Psoas muscle (tissue), 7 donors: ENCODE measurements at regions not wholly inside any gene's neighbourhood (a gene's known extent, or its start where the extent isn't known, plus 50 kb on each side); places are given as distances from the start of the nearest gene placed in this dataset.

Experiments used
- ATAC-seq, 4 donors: fragments of 200-7000 bp; cut with Tn5 transposase; one replicate each; pipeline ENCODE4 v1.9.1; 2020; ENCODE audit warnings: moderate library complexity in 3 of 4, mild to moderate bottlenecking in 2 of 4
- DNase-seq, 2 donors: peaks; one replicate each; pipeline ENCODE4 v3.0.0-alpha.2; 2020
- H3K27ac ChIP-seq: fragments of 200-600 bp; one replicate; pipeline ENCODE4 v1.8.0; 2022
- H3K27me3 ChIP-seq, 3 donors: fragments of 200-600 bp in 1 of 3; one replicate each; pipeline versions ENCODE4 v1.6.1 to v1.8.0; 2013 to 2022; ENCODE audit warnings: low read length in 2 of 3, mild to moderate bottlenecking in 2 of 3, moderate library complexity in 1 of 3; ENCODE audit not compliant: insufficient read depth in 3 of 3
- H3K36me3 ChIP-seq, 2 donors: fragments of 200-600 bp in 1 of 2; one replicate each; pipeline versions ENCODE4 v1.6.1 to v1.8.0; 2013 to 2022; ENCODE audit warnings: low read depth in 1 of 2, mild to moderate bottlenecking in 1 of 2, moderate library complexity in 1 of 2; ENCODE audit not compliant: insufficient read depth in 1 of 2
- H3K4me1 ChIP-seq: fragments of 200-600 bp; one replicate; pipeline ENCODE4 v1.8.0; 2022
- H3K4me3 ChIP-seq: fragments of 200-600 bp; one replicate; pipeline ENCODE4 v1.8.0; 2022; ENCODE audit warnings: mild to moderate bottlenecking
- H3K9me3 ChIP-seq: fragments of 200-600 bp; one replicate; pipeline ENCODE4 v1.8.0; 2022
- CTCF ChIP-seq: fragments of 200-600 bp; IDR thresholded peaks from one replicate; pipeline ENCODE4 v1.8.0; 2022; ENCODE audit warnings: antibody characterized with exemption
- WGBS, 3 donors: extraction: QIAGEN DNeasy Blood & Tissue Kit; methylation state at CpG; one replicate each; pipeline versions ENCODE4 v1.1.6 to v1.1.7; 2013; 5-methylcytosine and 5-hydroxymethylcytosine counted together
- intact Hi-C, 2 donors: fragments of 100-400 bp; cut with DNase I; formaldehyde crosslinking; loops; one replicate each; pipeline versions ENCODE4 v1.11.0 to v1.14.2; 2022
- donor health status: healthy with polysubstance abuse.
- donor health status: DM: no; HTN: no; CAD: no; lungs with moderate emphysema.
- donor health status: Bipolar disorder and iron deficiency.
- donor health status: healthy.
- donor health status: DM: yes; HTN: yes; CAD: no.
- donor health status: DM: no; HTN: no; CAD: no.
- donor health status: DM: yes; HTN: yes; CAD: no.

GRCh38 chr10:110373059-110373458 is 68.3 kb upstream of the SMNDC1 start:
- intact Hi-C loops, result no loop called here
- no peaks in the 10 kb centered on the region for H3K36me3 ChIP-seq
- WGBS, 3 donors, result 78 to 84% (median 79%) methylated on average over 6 of the region's 6 CpGs
- no peak for DNase-seq
- H3K4me3 ChIP-seq, result no peak overlapping the region
- no peaks in the 10 kb centered on the region for H3K9me3 ChIP-seq
- ATAC-seq, result no peak
- H3K27me3 ChIP-seq, result no peaks in the 10 kb centered on the region
- H3K4me1 ChIP-seq, result no peaks in the 10 kb centered on the region
- no peak for TF ChIP-seq CTCF
- H3K27ac ChIP-seq, result no peak overlapping the region

DNA sequence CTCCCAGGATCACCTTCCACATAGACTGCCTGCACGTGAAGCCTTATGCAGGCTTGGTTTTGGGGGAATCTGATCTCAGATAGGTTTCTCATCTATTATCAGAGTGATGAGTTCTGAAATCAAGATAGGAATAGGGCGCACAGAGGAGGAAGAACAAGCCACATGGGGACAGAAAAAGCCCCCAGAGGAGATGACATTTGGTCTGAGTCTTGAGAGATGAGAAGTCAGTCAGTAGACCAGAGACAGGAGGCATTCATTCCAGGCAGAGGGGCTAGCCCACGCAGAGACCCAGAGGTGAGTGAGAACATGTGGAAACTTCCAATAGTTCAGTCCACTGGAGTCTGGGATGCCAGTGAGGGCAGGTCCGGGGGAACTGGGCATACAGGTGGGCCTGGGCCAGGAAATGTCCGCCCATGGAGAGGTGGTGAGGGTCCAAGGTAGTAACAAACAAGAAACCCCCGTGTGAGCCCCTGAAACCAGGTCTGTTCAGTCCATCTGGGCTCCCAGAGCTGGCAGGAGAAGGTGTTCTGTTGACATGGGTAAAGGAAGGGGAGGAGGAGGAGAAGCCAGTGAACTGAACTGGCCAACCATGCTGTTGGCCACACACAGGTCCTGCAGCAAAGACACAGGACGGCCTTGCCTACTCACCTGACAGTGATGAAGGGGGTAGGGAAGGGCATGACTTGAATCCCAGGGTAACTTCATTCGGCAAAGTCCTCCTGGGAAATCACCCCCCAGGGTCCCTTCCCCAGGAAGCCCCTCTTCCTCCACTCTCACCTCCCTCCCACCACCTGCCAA is 69.3 kb upstream of the SMNDC1 start:
- DNase-seq (no peak), ATAC-seq (no peak)
- no peaks in the 10 kb centered on the region for H3K9me3 ChIP-seq
- no peak overlapping the region for H3K27ac ChIP-seq
- H3K36me3 ChIP-seq, result no peaks in the 10 kb centered on the region
- no peaks in the 10 kb centered on the region for H3K4me1 ChIP-seq
- 89 to 91% (median 89%) methylated on average over 8 of the region's 8 CpGs for WGBS, 3 donors
- no peaks in the 10 kb centered on the region for H3K27me3 ChIP-seq
- no peak overlapping the region for H3K4me3 ChIP-seq
- no peak for TF ChIP-seq CTCF
- intact Hi-C loops, result no loop called here

- DNase-seq (no peak), ATAC-seq (no peak)
- no peaks in the 10 kb centered on the region for H3K4me1 ChIP-seq
- H3K27ac ChIP-seq, result no peak overlapping the region
- TF ChIP-seq CTCF, result no peak
- 91 to 99% (median 92%) methylated on average over 2 of the region's 2 CpGs for WGBS, 3 donors
- intact Hi-C loops, result no loop called here
- H3K27me3 ChIP-seq, result no peaks in the 10 kb centered on the region
- no peaks in the 10 kb centered on the region for H3K36me3 ChIP-seq
- no peak overlapping the region for H3K4me3 ChIP-seq
- H3K9me3 ChIP-seq, result no peaks in the 10 kb centered on the region
Measured at GRCh38 chr10:110375121-110375520, 70.4 kb upstream of the SMNDC1 start.

- ATAC-seq, result peak in 2 of 4 donors; percentile 26 to 49
- no peak for TF ChIP-seq CTCF
- 45 to 57% (median 53%) methylated on average over 21 of the region's 21 CpGs for WGBS, 3 donors
- Histone ChIP-seq H3K4me1 (no peaks in the 10 kb centered on the region), H3K27ac (no peak overlapping the region), H3K36me3 (no peaks in the 10 kb centered on the region), H3K4me3 (no peak overlapping the region), H3K27me3 (no peaks in the 10 kb centered on the region), H3K9me3 (no peaks in the 10 kb centered on the region)
- intact Hi-C loops, result no loop called here
- DNase-seq, result peak in 1 of 2 donors; percentile 41
Measured at GRCh38 chr10:110376021-110376766, 71.5 kb upstream of the SMNDC1 start.
